Glutamatergic neuron (in vitro differentiated cells): ENCODE measurements at regions not wholly inside any gene's neighbourhood (a gene's known extent, or its start where the extent isn't known, plus 50 kb on each side); places are given as distances from the start of the nearest gene placed in this dataset.

Experiments
- DNase-seq: peaks from one replicate; pipeline ENCODE4 v3.0.0; 2022
- H3K27ac Mint-ChIP-seq: one replicate; pipeline ENCODE4 v1.8.0; 2020; ENCODE audit warnings: mild to moderate bottlenecking, mixed read lengths, inconsistent platforms; ENCODE audit not compliant: unreplicated experiment
- H3K27me3 Mint-ChIP-seq: one replicate; pipeline ENCODE4 v1.8.0; 2020; ENCODE audit warnings: mild to moderate bottlenecking, moderate library complexity, mixed read lengths, inconsistent platforms; ENCODE audit not compliant: unreplicated experiment
- H3K36me3 Mint-ChIP-seq: one replicate; pipeline ENCODE4 v1.8.0; 2020; ENCODE audit warnings: mild to moderate bottlenecking, mixed read lengths, inconsistent platforms; ENCODE audit not compliant: unreplicated experiment
- H3K4me1 Mint-ChIP-seq: one replicate; pipeline ENCODE4 v1.8.0; 2020; ENCODE audit warnings: mild to moderate bottlenecking, low read depth, mixed read lengths, inconsistent platforms; ENCODE audit not compliant: unreplicated experiment
- H3K4me3 Mint-ChIP-seq: one replicate; pipeline ENCODE4 v1.8.0; 2020; ENCODE audit warnings: mild to moderate bottlenecking, mixed read lengths, inconsistent platforms; ENCODE audit not compliant: unreplicated experiment
- H3K9me3 Mint-ChIP-seq: one replicate; pipeline ENCODE4 v1.8.0; 2020; ENCODE audit warnings: mild to moderate bottlenecking, moderate library complexity, mixed read lengths, inconsistent platforms; ENCODE audit not compliant: unreplicated experiment
- CTCF ChIP-seq: fragments of 200-600 bp; sonication (generic); IDR thresholded peaks from one replicate; pipeline ENCODE4 v1.5.0; 2021; ENCODE audit not compliant: partially characterized antibody, unreplicated experiment

GRCh38 chr6:25169961-25170360 lies 109.2 kb upstream of the CARMIL1 start:
- Mint-ChIP-seq H3K4me3 (no peak overlapping the region), H3K36me3 (no peaks in the 10 kb centered on the region), H3K27ac (no peak overlapping the region), H3K27me3 (no peaks in the 10 kb centered on the region), H3K4me1 (no peaks in the 10 kb centered on the region), H3K9me3 (no peaks in the 10 kb centered on the region)
- no peak for DNase-seq
- TF ChIP-seq CTCF: no peak

- no peak overlapping the region for H3K4me3 Mint-ChIP-seq
- no peak for TF ChIP-seq CTCF
- no peak for DNase-seq
- H3K4me1 Mint-ChIP-seq: no peaks in the 10 kb centered on the region
- H3K27ac Mint-ChIP-seq: no peak overlapping the region
- H3K36me3 Mint-ChIP-seq: no peaks in the 10 kb centered on the region
- H3K27me3 Mint-ChIP-seq: no peaks in the 10 kb centered on the region
- no peaks in the 10 kb centered on the region for H3K9me3 Mint-ChIP-seq
Measured at GRCh38 chr6:25170640-25171039, 108.5 kb upstream of the CARMIL1 start.

- H3K27me3 Mint-ChIP-seq: no peaks in the 10 kb centered on the region
- no peaks in the 10 kb centered on the region for H3K36me3 Mint-ChIP-seq
Measured at GRCh38 chr6:25171301-25171700, 107.9 kb upstream of the CARMIL1 start.

GRCh38 chr6:25172819-25173218 lies 106.4 kb upstream of the CARMIL1 start:
- H3K4me1 Mint-ChIP-seq: no peaks in the 10 kb centered on the region
- H3K27ac Mint-ChIP-seq: no peak overlapping the region
- H3K36me3 Mint-ChIP-seq: no peaks in the 10 kb centered on the region
- H3K9me3 Mint-ChIP-seq: no peaks in the 10 kb centered on the region
- DNase-seq: no peak
- no peak for TF ChIP-seq CTCF
- H3K27me3 Mint-ChIP-seq: no peaks in the 10 kb centered on the region
- H3K4me3 Mint-ChIP-seq: no peak overlapping the region

More at GRCh38 chr6:25171301-25171700, 107.9 kb upstream of the CARMIL1 start:
- Mint-ChIP-seq H3K4me1 (no peaks in the 10 kb centered on the region), H3K27ac (no peak overlapping the region), H3K4me3 (no peak overlapping the region), H3K9me3 (no peaks in the 10 kb centered on the region)
- no peak for DNase-seq
- no peak for TF ChIP-seq CTCF

- Mint-ChIP-seq H3K36me3 (no peaks in the 10 kb centered on the region), H3K27me3 (no peaks in the 10 kb centered on the region), H3K27ac (no peak overlapping the region), H3K9me3 (no peaks in the 10 kb centered on the region), H3K4me1 (no peaks in the 10 kb centered on the region), H3K4me3 (no peak overlapping the region)
- DNase-seq: no peak
- TF ChIP-seq CTCF: no peak
Measured at GRCh38 chr6:25173246-25173645, 105.9 kb upstream of the CARMIL1 start.
